ENCODE measurements at regions not wholly inside any gene's neighbourhood (a gene's known extent, or its start where the extent isn't known, plus 50 kb on each side); places are given as distances from the start of the nearest gene placed in this dataset.
A peak's percentile ranks its signal among the peaks of the same experiment; 100 is the strongest.

- no peak for DNase-seq
Observed at GRCh38 chrX:20461576-20461975, 194.9 kb upstream of the RPS6KA3 start.

GRCh38 chrX:20461002-20461401 is 194.3 kb upstream of the RPS6KA3 start:
- no peak for DNase-seq

GRCh38 chrX:20459410-20460350 is 193.0 kb upstream of the RPS6KA3 start:
- no peak for DNase-seq

- no peak for DNase-seq
Observed at GRCh38 chrX:20456971-20457370, 190.3 kb upstream of the RPS6KA3 start.

- DNase-seq: no peak
Observed at GRCh38 chrX:20455001-20455400, 188.3 kb upstream of the RPS6KA3 start.

- no peak for DNase-seq
Observed at GRCh38 chrX:20454117-20454516, 187.4 kb upstream of the RPS6KA3 start.

- no peak for DNase-seq
Observed at GRCh38 chrX:20452487-20452886, 185.8 kb upstream of the RPS6KA3 start.

GRCh38 chrX:20451929-20452328 is 185.2 kb upstream of the RPS6KA3 start:
- DNase-seq: no peak

GRCh38 chrX:20445109-20445508 is 178.4 kb upstream of the RPS6KA3 start:
- DNase-seq: no peak

GRCh38 chrX:20442597-20442996 is 175.9 kb upstream of the RPS6KA3 start:
- DNase-seq: peak; percentile 84

GRCh38 chrX:20441123-20441522 is 174.4 kb upstream of the RPS6KA3 start:
- DNase-seq: no peak

GRCh38 chrX:20438871-20439526 is 172.3 kb upstream of the RPS6KA3 start:
- no peak for DNase-seq

- DNase-seq: peak; percentile 34
Observed at GRCh38 chrX:20437683-20438082, 171.0 kb upstream of the RPS6KA3 start.

- no peak for DNase-seq
Observed at GRCh38 chrX:20435913-20436312, 169.2 kb upstream of the RPS6KA3 start.

GRCh38 chrX:20434986-20435385 is 168.3 kb upstream of the RPS6KA3 start:
- no peak for DNase-seq

GRCh38 chrX:20433388-20433775 is 166.7 kb upstream of the RPS6KA3 start:
- no peak for DNase-seq

- DNase-seq: no peak
Observed at GRCh38 chrX:20432746-20433387, 166.2 kb upstream of the RPS6KA3 start.

GRCh38 chrX:20432048-20432447 is 165.3 kb upstream of the RPS6KA3 start:
- no peak for DNase-seq

GRCh38 chrX:20431486-20431885 is 164.8 kb upstream of the RPS6KA3 start:
- no peak for DNase-seq

- peak; percentile 3 for DNase-seq
Observed at GRCh38 chrX:20427173-20427770, 160.6 kb upstream of the RPS6KA3 start.

GRCh38 chrX:20421697-20422096 is 155.0 kb upstream of the RPS6KA3 start:
- DNase-seq: no peak

- DNase-seq: no peak
Observed at GRCh38 chrX:20421275-20421674, 154.6 kb upstream of the RPS6KA3 start.

- no peak for DNase-seq
Observed at GRCh38 chrX:20420058-20420457, 153.3 kb upstream of the RPS6KA3 start.

All from OCI-M1 (cell line).